ENCODE measurements at regions not wholly inside any gene's neighbourhood (a gene's known extent, or its start where the extent isn't known, plus 50 kb on each side); places are given as distances from the start of the nearest gene placed in this dataset.
A peak's percentile ranks its signal among the peaks of the same experiment; 100 is the strongest.

- Histone ChIP-seq H3K27me3 (ENCODE audit: control insufficient read depth in 3 of 3, insufficient read depth in 3 of 3, low read length in 2 of 3) (no peaks in the 10 kb centered on the region), H3K4me1 (ENCODE audit: control insufficient read depth in 5 of 5, insufficient read depth in 5 of 5, low read length in 5 of 5) (peaks cover 0 to 3% (median 0%) of the 10 kb centered on the region in 5 donors), H3K4me3 (no peak overlapping the region), H3K27ac (ENCODE audit: low read depth in 1 of 2, low read length in 1 of 2) (no peak overlapping the region), H3K36me3 (ENCODE audit: control insufficient read depth in 4 of 4, insufficient read depth in 4 of 4, low read length in 4 of 4) (no peaks in the 10 kb centered on the region), H3K9ac (ENCODE audit: insufficient read depth in 1 of 2, low read length in 2 of 2) (no peak overlapping the region), H3K9me3 (ENCODE audit: control insufficient read depth in 4 of 4, insufficient read depth in 3 of 4, low read length in 3 of 4) (no peaks in the 10 kb centered on the region)
- WGBS, 2 donors = 81 to 82% methylated on average over 4 of the region's 4 CpGs
- no peak for TF ChIP-seq CTCF (IDR thresholded peaks at IDR 0.05; ENCODE audit: control extremely low read depth, extremely low read depth)
- DNase-seq (peak in 1 of 3 donors; percentile 13), ATAC-seq (ENCODE audit: insufficient read depth, low FRiP score) (no peak)
Observed at GRCh38 chr1:71228241-71228640, 147.4 kb upstream of the ZRANB2 start.

- H3K9ac ChIP-seq (ENCODE audit: insufficient read depth in 1 of 2, low read length in 2 of 2) = no peak overlapping the region
- no peak for TF ChIP-seq CTCF (IDR thresholded peaks at IDR 0.05; ENCODE audit: control extremely low read depth, extremely low read depth)
- no peaks in the 10 kb centered on the region for H3K9me3 ChIP-seq (ENCODE audit: control insufficient read depth in 4 of 4, insufficient read depth in 3 of 4, low read length in 3 of 4)
- no peaks in the 10 kb centered on the region for H3K27me3 ChIP-seq (ENCODE audit: control insufficient read depth in 3 of 3, insufficient read depth in 3 of 3, low read length in 2 of 3)
- ATAC-seq (ENCODE audit: insufficient read depth, low FRiP score) = no peak
- no peak overlapping the region for H3K27ac ChIP-seq (ENCODE audit: low read depth in 1 of 2, low read length in 1 of 2)
- no peaks in the 10 kb centered on the region for H3K36me3 ChIP-seq (ENCODE audit: control insufficient read depth in 4 of 4, insufficient read depth in 4 of 4, low read length in 4 of 4)
- WGBS, 2 donors = 87 to 88% methylated on average over 4 of the region's 4 CpGs
- H3K4me3 ChIP-seq = no peak overlapping the region
- H3K4me1 ChIP-seq (ENCODE audit: control insufficient read depth in 5 of 5, insufficient read depth in 5 of 5, low read length in 5 of 5) = peaks cover 0 to 3% (median 0%) of the 10 kb centered on the region in 5 donors
- DNase-seq = no peak
Observed at GRCh38 chr1:71224741-71225377, 144.0 kb upstream of the ZRANB2 start.

- H3K9me3 ChIP-seq (ENCODE audit: control insufficient read depth in 4 of 4, insufficient read depth in 3 of 4, low read length in 3 of 4) = no peaks in the 10 kb centered on the region
- peaks cover 0 to 3% (median 0%) of the 10 kb centered on the region in 5 donors for H3K4me1 ChIP-seq (ENCODE audit: control insufficient read depth in 5 of 5, insufficient read depth in 5 of 5, low read length in 5 of 5)
- H3K4me3 ChIP-seq = no peak overlapping the region
- ATAC-seq (ENCODE audit: insufficient read depth, low FRiP score) (no peak), DNase-seq (no peak)
- 82 to 88% methylated on average over 7 of the region's 7 CpGs for WGBS, 2 donors
- H3K9ac ChIP-seq (ENCODE audit: insufficient read depth in 1 of 2, low read length in 2 of 2) = no peak overlapping the region
- H3K27ac ChIP-seq (ENCODE audit: low read depth in 1 of 2, low read length in 1 of 2) = no peak overlapping the region
- H3K27me3 ChIP-seq (ENCODE audit: control insufficient read depth in 3 of 3, insufficient read depth in 3 of 3, low read length in 2 of 3) = no peaks in the 10 kb centered on the region
- H3K36me3 ChIP-seq (ENCODE audit: control insufficient read depth in 4 of 4, insufficient read depth in 4 of 4, low read length in 4 of 4) = no peaks in the 10 kb centered on the region
- TF ChIP-seq CTCF (IDR thresholded peaks at IDR 0.05; ENCODE audit: control extremely low read depth, extremely low read depth) = no peak
Observed at GRCh38 chr1:71223641-71224340, 143.0 kb upstream of the ZRANB2 start.
